HG03039 (cell line): ENCODE measurements at regions not wholly inside any gene's neighbourhood (a gene's known extent, or its start where the extent isn't known, plus 50 kb on each side); places are given as distances from the start of the nearest gene placed in this dataset.

Experiments used
- ATAC-seq: cut with Tn5 transposase; IDR thresholded peaks from one replicate; pipeline ENCODE4 v1.9.1; 2021; ENCODE audit warnings: mild to moderate bottlenecking, moderate library complexity; ENCODE audit not compliant: unreplicated experiment

- ATAC-seq = no peak
Observed at GRCh38 chr18:56186319-56186718, 452.1 kb downstream of the TXNL1 start.

- no peak for ATAC-seq
Observed at GRCh38 chr18:56185126-56185525, 453.3 kb downstream of the TXNL1 start.

GRCh38 chr18:56176751-56177150, 461.6 kb downstream of the TXNL1 start:
- no peak for ATAC-seq

- no peak for ATAC-seq
Observed at GRCh38 chr18:56175330-56176001, 462.9 kb downstream of the TXNL1 start.

- ATAC-seq = no peak
Observed at GRCh38 chr18:56173542-56174220, 464.7 kb downstream of the TXNL1 start.

GRCh38 chr18:56172527-56172926, 465.9 kb downstream of the TXNL1 start:
- ATAC-seq = no peak

- no peak for ATAC-seq
Observed at GRCh38 chr18:56171848-56172247, 466.5 kb downstream of the TXNL1 start.

GRCh38 chr18:56168049-56168781, 470.2 kb downstream of the TXNL1 start:
- no peak for ATAC-seq

GRCh38 chr18:56167366-56167765, 471.0 kb downstream of the TXNL1 start:
- ATAC-seq = no peak

GRCh38 chr18:56166914-56167313, 471.5 kb downstream of the TXNL1 start:
- no peak for ATAC-seq

- no peak for ATAC-seq
Observed at GRCh38 chr18:56165601-56166355, 472.6 kb downstream of the TXNL1 start.

- ATAC-seq = no peak
Observed at GRCh38 chr18:56162311-56163265, 475.8 kb downstream of the TXNL1 start.

- no peak for ATAC-seq
Observed at GRCh38 chr18:56161566-56162260, 476.7 kb downstream of the TXNL1 start.

- no peak for ATAC-seq
Observed at GRCh38 chr18:56158676-56159075, 479.7 kb downstream of the TXNL1 start.

GRCh38 chr18:56157541-56157940, 480.9 kb downstream of the TXNL1 start:
- no peak for ATAC-seq

GRCh38 chr18:56152551-56153310, 485.7 kb downstream of the TXNL1 start:
- ATAC-seq = no peak

GRCh38 chr18:56148373-56148772, 490.0 kb downstream of the TXNL1 start:
- ATAC-seq = no peak

- ATAC-seq = no peak
Observed at GRCh38 chr18:56146565-56146964, 491.8 kb downstream of the TXNL1 start.

- no peak for ATAC-seq
Observed at GRCh38 chr18:56142001-56142400, 496.4 kb downstream of the TXNL1 start.
